T-helper 1 cell treated with Interleukin-12 subunit alpha and Interleukin-12 subunit beta and Interleukin-4 antibody, amounts not matched to agents 30 μg/mL and 1 μg/mL, for 36 hours (primary cell): ENCODE measurements at regions not wholly inside any gene's neighbourhood (a gene's known extent, or its start where the extent isn't known, plus 50 kb on each side); places are given as distances from the start of the nearest gene placed in this dataset.

Experiments used
- H3K27ac Mint-ChIP-seq: one replicate; pipeline ENCODE4 v1.8.0; 2021; ENCODE audit warnings: mild to moderate bottlenecking, mixed read lengths
- H3K27me3 Mint-ChIP-seq: one replicate; pipeline ENCODE4 v1.8.0; 2021; ENCODE audit warnings: low read depth, mixed read lengths
- H3K36me3 Mint-ChIP-seq: one replicate; pipeline ENCODE4 v1.8.0; 2021; ENCODE audit warnings: low read depth, mixed read lengths
- H3K4me1 Mint-ChIP-seq: one replicate; pipeline ENCODE4 v1.8.0; 2021; ENCODE audit warnings: low read depth, mixed read lengths
- H3K4me3 Mint-ChIP-seq: one replicate; pipeline ENCODE4 v1.8.0; 2021; ENCODE audit warnings: mild to moderate bottlenecking, moderate library complexity, mixed read lengths
- H3K9me3 Mint-ChIP-seq: one replicate; pipeline ENCODE4 v1.8.0; 2021; ENCODE audit warnings: mixed read lengths

DNA sequence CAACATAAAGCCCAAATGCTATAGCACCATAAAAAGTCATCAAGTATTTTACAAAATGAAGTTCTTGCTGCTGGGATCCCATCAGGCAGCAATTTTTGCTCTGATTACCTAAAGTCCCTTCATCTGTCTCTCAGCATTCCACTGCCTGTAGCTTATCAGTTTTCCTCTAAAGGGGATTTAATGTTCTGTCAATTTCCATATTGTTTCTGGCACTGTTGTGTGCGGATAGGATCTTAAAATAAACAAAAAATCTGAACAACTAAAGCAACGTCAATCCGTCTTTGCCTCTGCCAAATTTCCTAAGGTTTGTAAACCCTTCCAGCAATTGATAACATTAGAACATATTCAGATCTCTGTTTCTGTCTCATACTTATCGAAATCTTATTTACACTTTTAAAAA is 1126.3 kb upstream of the RAG2 start:
- H3K36me3 Mint-ChIP-seq: no peaks in the 10 kb centered on the region

DNA sequence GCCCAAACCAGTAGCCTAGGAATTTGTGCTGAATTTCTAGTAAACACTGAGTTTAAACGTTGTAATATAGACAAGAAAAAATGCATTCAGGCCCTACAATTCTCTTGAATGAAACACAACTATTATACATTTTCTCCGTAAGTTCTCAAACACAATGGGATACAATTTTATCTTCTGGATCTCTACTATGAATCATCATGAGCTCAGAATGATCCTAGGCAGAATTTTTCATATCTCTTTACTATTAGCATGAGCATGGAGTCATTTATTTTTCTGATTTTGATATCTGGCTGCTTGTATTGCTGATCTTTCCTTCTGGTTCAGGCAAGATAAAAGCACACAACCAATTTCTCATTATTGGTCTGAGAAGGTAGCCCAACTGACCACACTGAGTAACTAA is 1123.4 kb upstream of the RAG2 start:
- Mint-ChIP-seq H3K4me3 (no peak overlapping the region), H3K27ac (no peak overlapping the region), H3K27me3 (no peaks in the 10 kb centered on the region), H3K36me3 (no peaks in the 10 kb centered on the region), H3K9me3 (peaks cover 7% of the 10 kb centered on the region), H3K4me1 (no peaks in the 10 kb centered on the region)

More for the DNA sequence above, 1126.3 kb upstream of the RAG2 start:
- Mint-ChIP-seq H3K27ac (no peak overlapping the region), H3K4me3 (no peak overlapping the region), H3K27me3 (no peaks in the 10 kb centered on the region), H3K9me3 (peaks cover 7% of the 10 kb centered on the region), H3K4me1 (no peaks in the 10 kb centered on the region)

DNA sequence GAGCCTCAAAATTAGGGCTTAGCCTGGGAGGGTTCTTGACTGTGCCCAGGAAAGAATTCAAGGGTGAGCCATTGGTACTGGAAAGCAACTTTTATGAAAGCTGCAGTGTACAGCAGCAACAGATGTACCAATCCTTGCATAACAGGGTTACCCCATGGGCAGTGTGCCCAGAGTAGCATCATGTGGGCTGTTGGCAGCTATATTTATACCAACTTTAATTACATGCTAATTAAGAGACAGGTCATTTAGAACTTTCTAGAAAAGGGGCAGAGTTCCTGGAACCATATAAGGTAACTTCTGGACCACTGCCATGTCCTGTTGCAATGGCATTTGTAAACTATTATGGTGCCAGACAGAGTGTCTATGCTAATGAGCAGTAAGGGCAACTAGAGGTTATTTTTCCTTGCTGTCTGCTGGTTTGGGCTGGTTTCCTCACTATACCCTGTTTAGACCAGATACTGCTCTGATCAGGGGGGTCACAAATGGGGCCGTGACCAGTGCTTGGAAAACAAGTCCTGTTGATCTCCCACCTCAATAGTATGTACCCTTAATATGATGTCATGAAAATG is 1120.5 kb upstream of the RAG2 start:
- Mint-ChIP-seq H3K9me3 (peaks cover 7% of the 10 kb centered on the region), H3K27me3 (no peaks in the 10 kb centered on the region), H3K27ac (no peak overlapping the region), H3K4me1 (no peaks in the 10 kb centered on the region), H3K36me3 (no peaks in the 10 kb centered on the region), H3K4me3 (no peak overlapping the region)

DNA sequence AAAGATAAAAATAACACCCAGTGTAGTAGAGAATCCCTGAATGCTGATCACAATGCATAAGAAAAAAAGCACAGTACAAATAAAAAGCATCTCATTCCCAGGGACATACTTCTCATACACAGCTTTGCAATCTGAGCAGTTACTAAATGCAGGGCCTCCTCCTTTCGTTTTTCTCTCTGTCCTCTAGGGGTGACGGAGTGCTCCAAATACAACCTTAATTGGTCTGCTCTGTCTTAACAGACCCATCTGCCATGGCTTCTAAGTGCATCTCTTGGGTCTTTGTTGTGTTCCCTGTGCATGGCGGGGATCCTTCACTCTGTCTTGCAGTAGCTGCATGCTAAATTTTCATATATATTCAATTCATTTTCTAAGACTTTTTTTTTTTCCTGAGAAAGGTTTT is 1114.2 kb upstream of the RAG2 start:
- Mint-ChIP-seq H3K9me3 (peaks cover 7% of the 10 kb centered on the region), H3K27me3 (no peaks in the 10 kb centered on the region), H3K4me3 (no peak overlapping the region), H3K36me3 (no peaks in the 10 kb centered on the region), H3K4me1 (no peaks in the 10 kb centered on the region), H3K27ac (no peak overlapping the region)

DNA sequence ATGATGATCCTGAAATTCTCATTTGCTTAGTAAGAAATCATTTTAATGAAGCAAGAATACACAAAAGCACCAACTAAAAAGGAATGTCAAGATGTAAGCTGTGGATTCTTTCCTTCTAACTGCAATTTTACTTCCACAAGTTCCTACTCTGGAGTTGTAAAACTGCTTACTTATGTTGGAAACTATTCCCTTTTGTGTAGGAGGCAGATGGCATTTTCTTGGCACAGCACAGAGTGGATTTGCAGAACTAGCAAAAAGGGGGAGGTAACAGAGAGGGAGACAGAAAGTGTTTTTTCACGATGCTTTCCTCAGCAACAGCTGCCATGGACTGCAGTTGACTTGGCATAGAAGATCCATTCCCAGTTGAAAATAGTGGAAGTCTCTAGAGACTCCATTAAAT is 1112.0 kb upstream of the RAG2 start:
- H3K9me3 Mint-ChIP-seq: peaks cover 5% of the 10 kb centered on the region
- H3K27me3 Mint-ChIP-seq: no peaks in the 10 kb centered on the region
- no peak overlapping the region for H3K27ac Mint-ChIP-seq
- no peaks in the 10 kb centered on the region for H3K4me1 Mint-ChIP-seq
- no peak overlapping the region for H3K4me3 Mint-ChIP-seq
- H3K36me3 Mint-ChIP-seq: no peaks in the 10 kb centered on the region

DNA sequence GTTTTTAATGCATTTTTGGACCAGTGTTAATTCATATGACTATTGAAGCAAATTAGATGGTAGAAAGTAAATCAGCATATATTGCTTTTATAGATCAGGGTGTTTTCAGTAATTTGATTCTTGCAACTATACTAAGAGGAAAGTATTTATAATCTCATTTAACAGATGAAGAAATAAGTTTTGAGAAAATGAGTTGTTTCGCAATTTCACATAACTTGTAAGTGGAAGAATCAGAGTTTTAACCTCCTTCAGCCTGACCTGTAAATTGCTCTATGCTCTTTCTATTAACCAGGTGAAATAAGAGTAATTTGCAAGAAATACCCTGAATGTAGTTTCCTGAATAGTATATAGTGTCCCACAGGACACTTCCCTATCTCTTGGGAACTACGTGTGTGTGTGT is 1106.8 kb upstream of the RAG2 start:
- no peaks in the 10 kb centered on the region for H3K36me3 Mint-ChIP-seq
- no peak overlapping the region for H3K27ac Mint-ChIP-seq
- peaks cover 3% of the 10 kb centered on the region for H3K9me3 Mint-ChIP-seq
- H3K4me1 Mint-ChIP-seq: no peaks in the 10 kb centered on the region
- H3K4me3 Mint-ChIP-seq: no peak overlapping the region
- H3K27me3 Mint-ChIP-seq: no peaks in the 10 kb centered on the region

DNA sequence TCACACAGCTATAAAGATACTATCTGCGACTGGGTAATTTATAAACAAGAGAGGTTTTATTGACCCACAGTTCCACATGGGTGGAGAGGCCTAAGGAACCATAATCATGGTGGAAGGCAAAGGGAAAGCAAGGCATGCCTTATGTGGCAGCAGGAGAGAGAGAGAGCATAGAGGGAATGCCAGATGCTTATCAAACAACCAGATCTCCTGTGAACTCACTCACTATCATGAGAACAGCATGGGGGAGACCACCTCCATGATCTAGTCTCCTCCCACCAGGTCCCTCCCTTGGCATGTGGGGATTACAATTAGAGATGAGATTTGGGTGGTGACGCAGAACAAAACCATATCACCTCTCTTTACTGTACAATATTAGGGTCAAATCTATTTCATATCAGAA is 1101.6 kb upstream of the RAG2 start:
- H3K27me3 Mint-ChIP-seq: no peaks in the 10 kb centered on the region
- H3K4me3 Mint-ChIP-seq: no peak overlapping the region
- H3K36me3 Mint-ChIP-seq: no peaks in the 10 kb centered on the region
- peaks cover 14% of the 10 kb centered on the region for H3K9me3 Mint-ChIP-seq
- H3K27ac Mint-ChIP-seq: no peak overlapping the region
- no peaks in the 10 kb centered on the region for H3K4me1 Mint-ChIP-seq

DNA sequence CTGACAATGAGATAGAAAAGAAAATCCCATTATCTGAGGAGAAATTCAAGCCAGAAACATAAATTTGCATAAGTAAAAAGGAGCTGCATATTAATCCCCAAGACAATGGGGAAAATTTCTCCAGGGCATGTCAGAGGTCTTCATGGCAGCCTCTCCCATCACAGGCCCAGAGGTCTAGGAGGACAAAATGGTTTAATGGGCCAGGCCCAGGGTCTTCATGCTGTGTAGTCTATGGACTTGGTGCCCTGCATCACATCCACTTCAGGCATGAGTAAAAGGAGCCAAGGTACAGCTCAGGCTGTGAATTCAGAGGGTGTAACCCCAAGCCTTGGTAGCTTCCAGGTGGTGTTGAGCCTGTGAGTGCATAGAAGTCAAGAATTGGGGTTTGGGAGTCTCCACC is 1097.2 kb upstream of the RAG2 start:
- no peaks in the 10 kb centered on the region for H3K27me3 Mint-ChIP-seq
- H3K27ac Mint-ChIP-seq: no peak overlapping the region
- H3K36me3 Mint-ChIP-seq: no peaks in the 10 kb centered on the region
- no peaks in the 10 kb centered on the region for H3K4me1 Mint-ChIP-seq
- no peak overlapping the region for H3K4me3 Mint-ChIP-seq
- H3K9me3 Mint-ChIP-seq: peaks cover 21% of the 10 kb centered on the region

DNA sequence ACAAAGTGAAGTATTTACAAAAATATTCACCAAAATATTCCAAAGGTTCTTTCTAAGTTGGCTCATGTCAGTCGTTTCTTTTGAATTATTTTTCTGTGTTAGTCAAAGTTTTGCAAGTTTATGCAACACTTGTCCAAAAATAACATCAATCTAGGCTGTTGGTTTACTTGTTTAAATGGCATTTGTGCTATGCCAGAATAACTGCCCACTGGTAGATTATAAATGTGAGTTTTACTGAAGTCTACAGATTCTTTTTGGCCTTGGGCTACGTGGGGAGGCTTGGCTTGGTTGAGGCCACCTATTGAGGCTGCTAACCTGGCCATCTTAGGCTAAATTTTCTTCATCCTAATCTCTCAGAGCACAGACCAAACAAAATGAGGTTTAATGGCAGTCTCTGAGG is 1091.9 kb upstream of the RAG2 start:
- H3K4me1 Mint-ChIP-seq: no peaks in the 10 kb centered on the region
- H3K27ac Mint-ChIP-seq: no peak overlapping the region
- H3K27me3 Mint-ChIP-seq: no peaks in the 10 kb centered on the region
- H3K4me3 Mint-ChIP-seq: no peak overlapping the region
- peaks cover 20% of the 10 kb centered on the region for H3K9me3 Mint-ChIP-seq
- no peaks in the 10 kb centered on the region for H3K36me3 Mint-ChIP-seq

DNA sequence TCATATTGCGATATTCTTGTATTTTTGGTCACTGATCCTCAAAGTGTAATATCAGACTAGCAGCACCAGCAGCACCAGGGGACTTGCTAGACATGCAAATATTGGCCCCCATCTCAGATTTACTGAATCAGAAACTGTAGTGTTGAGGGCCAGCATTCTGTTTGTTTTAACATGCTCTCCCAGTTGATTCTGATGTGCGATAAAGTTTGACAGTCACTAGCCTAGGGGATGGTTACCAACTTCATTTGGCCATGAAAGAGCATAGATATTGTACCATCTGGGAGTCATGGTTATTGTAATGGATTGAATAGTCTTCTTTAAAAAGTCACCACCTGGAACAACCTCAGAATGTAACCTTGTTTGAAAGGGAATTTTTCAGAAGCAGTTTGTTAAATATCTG is 1090.4 kb upstream of the RAG2 start:
- H3K27ac Mint-ChIP-seq: no peak overlapping the region
- no peaks in the 10 kb centered on the region for H3K27me3 Mint-ChIP-seq
- peaks cover 13% of the 10 kb centered on the region for H3K9me3 Mint-ChIP-seq
- no peak overlapping the region for H3K4me3 Mint-ChIP-seq
- no peaks in the 10 kb centered on the region for H3K4me1 Mint-ChIP-seq
- no peaks in the 10 kb centered on the region for H3K36me3 Mint-ChIP-seq

DNA sequence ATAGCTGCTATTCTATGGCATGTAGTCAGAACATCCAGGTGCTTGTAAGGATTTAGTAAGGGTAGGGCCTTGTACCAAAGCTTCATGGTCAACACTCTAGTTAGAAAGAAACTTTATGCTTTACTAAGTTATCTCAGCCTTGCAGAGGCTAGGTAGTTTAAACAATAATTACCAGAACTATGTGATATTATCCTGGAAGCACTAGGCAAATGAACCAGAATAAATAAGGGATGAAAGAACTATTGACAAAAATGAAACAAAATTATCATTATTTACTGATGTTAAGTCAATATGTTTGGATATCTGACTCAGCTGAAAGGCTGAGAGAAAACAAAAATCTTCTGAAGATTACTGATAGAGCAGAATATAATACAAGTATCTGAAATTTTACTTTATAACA is 1089.1 kb upstream of the RAG2 start:
- H3K27ac Mint-ChIP-seq: no peak overlapping the region
- H3K4me1 Mint-ChIP-seq: no peaks in the 10 kb centered on the region
- H3K9me3 Mint-ChIP-seq: peaks cover 8% of the 10 kb centered on the region
- no peaks in the 10 kb centered on the region for H3K36me3 Mint-ChIP-seq
- H3K27me3 Mint-ChIP-seq: no peaks in the 10 kb centered on the region
- no peak overlapping the region for H3K4me3 Mint-ChIP-seq

DNA sequence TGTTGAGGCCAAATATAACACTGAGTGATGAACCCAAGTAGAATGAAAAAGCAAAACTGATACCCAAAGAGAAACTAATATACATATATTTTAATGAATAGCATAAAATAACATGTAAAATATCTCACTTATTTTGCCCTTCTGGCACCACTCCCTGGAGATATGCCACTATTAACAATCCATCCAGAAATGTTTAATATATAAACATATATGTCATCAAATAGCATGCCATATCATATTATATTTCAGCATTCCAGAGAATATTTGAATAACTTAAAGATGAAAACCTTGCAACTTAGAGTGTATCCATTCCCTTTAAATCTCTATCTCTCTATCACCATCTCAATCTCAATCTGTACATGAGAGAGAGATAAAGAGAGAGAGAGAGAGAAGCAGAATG is 1073.3 kb upstream of the RAG2 start:
- Mint-ChIP-seq H3K27me3 (no peaks in the 10 kb centered on the region), H3K27ac (no peak overlapping the region), H3K4me3 (no peak overlapping the region), H3K9me3 (peaks cover 7% of the 10 kb centered on the region), H3K36me3 (no peaks in the 10 kb centered on the region), H3K4me1 (no peaks in the 10 kb centered on the region)

DNA sequence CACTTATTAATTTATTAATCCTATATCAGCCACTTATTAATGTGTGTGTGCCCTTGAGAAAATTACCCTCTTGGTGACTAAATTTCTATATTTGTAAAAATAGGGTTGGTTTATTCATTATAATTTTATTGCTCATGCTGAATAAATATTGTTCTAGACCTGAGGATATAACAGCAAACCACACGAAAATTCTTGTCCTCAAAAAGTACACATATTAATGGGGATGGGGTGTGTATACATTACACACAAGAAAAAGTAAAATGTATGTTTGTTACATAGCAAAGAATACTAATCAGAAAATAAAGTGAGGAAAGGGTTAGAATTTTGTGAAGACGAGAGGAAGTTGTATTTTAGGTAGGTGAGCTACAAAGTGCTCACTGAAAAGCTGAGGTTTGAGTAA is 1068.9 kb upstream of the RAG2 start:
- no peaks in the 10 kb centered on the region for H3K36me3 Mint-ChIP-seq
- peaks cover 15% of the 10 kb centered on the region for H3K9me3 Mint-ChIP-seq
- no peaks in the 10 kb centered on the region for H3K4me1 Mint-ChIP-seq
- no peak overlapping the region for H3K4me3 Mint-ChIP-seq
- no peaks in the 10 kb centered on the region for H3K27me3 Mint-ChIP-seq
- no peak overlapping the region for H3K27ac Mint-ChIP-seq

DNA sequence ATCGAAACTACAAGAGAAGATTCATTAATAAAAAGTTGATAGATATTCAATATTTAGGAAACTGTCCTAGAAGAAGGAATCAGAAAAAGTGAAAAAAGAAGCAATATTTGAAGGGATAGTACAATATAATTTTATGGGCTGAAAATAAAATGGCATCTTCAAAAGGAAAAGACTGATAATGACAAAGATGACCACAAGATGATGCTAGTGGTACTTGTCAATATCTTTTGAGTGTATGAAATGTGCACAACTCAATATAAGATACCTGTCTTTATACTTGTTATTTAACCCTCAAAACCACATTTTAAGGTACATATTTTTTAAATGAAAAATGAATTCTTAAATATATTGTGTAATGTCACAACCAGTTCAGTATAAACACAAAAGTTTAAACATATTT is 1059.6 kb upstream of the RAG2 start:
- Mint-ChIP-seq H3K27ac (no peak overlapping the region), H3K4me3 (no peak overlapping the region)

DNA sequence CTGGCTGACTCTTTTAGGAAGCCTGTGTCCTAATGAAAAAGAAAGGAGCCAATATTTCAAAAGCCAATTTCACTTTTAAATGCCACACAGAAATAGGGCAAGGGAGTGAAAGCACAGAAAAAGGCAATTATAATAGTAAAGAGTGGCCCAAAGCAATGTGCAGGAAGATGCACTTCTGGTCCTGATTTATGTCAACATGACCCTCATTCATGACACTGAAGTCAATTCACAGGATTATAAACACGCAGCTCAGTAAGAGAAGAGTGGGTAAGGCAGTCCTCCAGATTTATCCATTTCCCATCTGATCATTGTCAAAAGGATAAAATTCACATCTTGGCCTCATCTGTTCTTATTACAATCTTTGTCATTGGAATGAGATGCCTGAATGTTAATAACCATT is 1049.7 kb upstream of the RAG2 start:
- no peaks in the 10 kb centered on the region for H3K27me3 Mint-ChIP-seq
- peaks cover 11% of the 10 kb centered on the region for H3K9me3 Mint-ChIP-seq
- H3K4me1 Mint-ChIP-seq: no peaks in the 10 kb centered on the region
- no peak overlapping the region for H3K27ac Mint-ChIP-seq
- no peaks in the 10 kb centered on the region for H3K36me3 Mint-ChIP-seq
- no peak overlapping the region for H3K4me3 Mint-ChIP-seq

More for the DNA sequence above, 1059.6 kb upstream of the RAG2 start:
- peaks cover 20% of the 10 kb centered on the region for H3K9me3 Mint-ChIP-seq
- no peaks in the 10 kb centered on the region for H3K36me3 Mint-ChIP-seq
- H3K27me3 Mint-ChIP-seq: no peaks in the 10 kb centered on the region
- H3K4me1 Mint-ChIP-seq: no peaks in the 10 kb centered on the region

DNA sequence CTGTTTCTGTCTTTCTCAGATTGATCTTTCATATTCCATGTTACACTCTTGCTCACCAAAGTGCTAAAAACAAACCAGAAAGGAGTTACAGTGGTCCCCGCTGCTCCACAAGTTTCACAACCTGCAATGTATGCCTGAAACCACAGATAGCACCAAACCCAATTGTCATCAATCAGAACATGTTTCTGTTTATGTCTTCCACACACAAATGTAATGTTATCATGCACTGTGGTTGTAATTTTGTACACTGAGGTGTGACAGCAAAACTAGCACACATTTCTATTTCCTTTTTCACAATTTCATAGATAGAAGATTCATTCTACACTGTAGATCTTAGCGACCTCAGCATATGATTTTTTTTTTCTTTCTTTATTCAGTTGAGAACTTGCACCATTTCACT is 1045.9 kb upstream of the RAG2 start:
- H3K9me3 Mint-ChIP-seq: peaks cover 13% of the 10 kb centered on the region
- H3K4me1 Mint-ChIP-seq: no peaks in the 10 kb centered on the region
- no peaks in the 10 kb centered on the region for H3K36me3 Mint-ChIP-seq
- no peak overlapping the region for H3K4me3 Mint-ChIP-seq
- H3K27ac Mint-ChIP-seq: no peak overlapping the region
- H3K27me3 Mint-ChIP-seq: no peaks in the 10 kb centered on the region
